ENCODE measurements at regions not wholly inside any gene's neighbourhood (a gene's known extent, or its start where the extent isn't known, plus 50 kb on each side); places are given as distances from the start of the nearest gene placed in this dataset.

DNA sequence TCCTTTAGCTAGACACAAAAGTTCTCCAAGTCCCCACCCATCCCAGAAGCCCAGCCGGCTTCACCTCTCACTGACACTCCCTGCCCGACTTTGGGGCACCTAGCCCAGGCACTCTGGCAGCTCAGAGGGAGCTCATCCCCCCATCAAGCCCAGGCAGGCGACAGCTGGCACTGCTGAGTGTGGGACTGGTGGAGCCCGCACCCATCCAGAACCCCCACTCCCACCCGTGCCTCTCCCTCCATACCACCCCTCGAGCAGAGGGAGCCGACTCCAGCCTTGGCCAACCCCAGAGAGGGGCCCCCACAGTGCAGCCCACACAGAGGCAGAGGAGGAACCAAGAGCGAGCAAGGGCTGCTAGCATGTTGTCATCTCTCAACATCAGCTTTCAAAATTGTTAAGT is 658.6 kb downstream of the AMY1C start:
- in situ Hi-C loops (cut with MboI; ENCODE audit: low sequenced_read_pairs) = no loop called here

DNA sequence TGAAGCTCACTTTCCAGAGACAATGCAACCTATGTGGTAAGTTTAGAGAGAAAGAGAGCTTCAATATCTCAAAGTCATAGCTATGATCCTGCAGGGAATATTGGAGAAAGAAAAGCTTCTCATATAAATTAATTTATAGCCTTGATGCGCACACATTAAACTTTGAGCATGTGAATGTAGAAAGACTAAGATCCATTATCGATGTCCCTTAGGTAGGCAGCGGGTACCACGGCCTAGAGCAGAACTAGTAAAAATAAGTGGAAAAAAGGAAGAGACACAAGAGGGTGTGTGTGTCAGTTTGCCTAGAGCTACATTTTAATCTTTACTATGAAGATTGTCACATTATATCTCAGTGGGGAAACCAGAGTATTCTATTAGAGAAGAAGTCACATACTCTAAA is 685.6 kb downstream of the AMY1C start:
- no peak for DNase-seq (ENCODE audit: low spot score in 2 of 2)
- Histone ChIP-seq H3K9me3 (no peaks in the 10 kb centered on the region), H3K4me1 (no peaks in the 10 kb centered on the region), H3K36me3 (replicated peaks) (no peaks in the 10 kb centered on the region), H3K27me3 (ENCODE audit: low read depth) (no peaks in the 10 kb centered on the region), H3K4me3 (no peak overlapping the region)
- in situ Hi-C loops (cut with MboI; ENCODE audit: low sequenced_read_pairs) = no loop called here

More for the DNA sequence above, 658.6 kb downstream of the AMY1C start:
- Histone ChIP-seq H3K4me1 (no peaks in the 10 kb centered on the region), H3K9me3 (no peaks in the 10 kb centered on the region), H3K27me3 (ENCODE audit: low read depth) (no peaks in the 10 kb centered on the region), H3K4me3 (no peak overlapping the region), H3K36me3 (replicated peaks) (no peaks in the 10 kb centered on the region)
- DNase-seq (ENCODE audit: low spot score in 2 of 2) = no peak

DNA sequence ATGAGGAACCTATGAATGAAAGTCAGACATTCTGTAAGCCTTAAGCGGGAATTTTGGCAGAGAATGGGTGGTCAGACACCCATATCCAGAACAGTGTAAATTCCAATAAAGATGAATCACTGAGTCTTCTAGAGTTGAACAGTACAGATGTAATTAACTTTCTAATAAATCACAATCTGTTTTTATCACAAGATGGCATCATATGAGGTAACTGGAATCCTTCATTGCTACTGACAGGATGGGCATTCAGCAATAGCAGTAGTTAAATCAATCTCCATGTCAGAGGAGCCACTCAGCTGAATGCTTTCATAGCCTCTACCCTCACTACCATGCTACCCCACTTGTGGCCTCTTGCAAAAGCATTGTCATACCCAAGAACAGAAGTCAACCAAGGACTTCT is 690.3 kb downstream of the AMY1C start:
- Histone ChIP-seq H3K4me1 (no peaks in the 10 kb centered on the region), H3K36me3 (replicated peaks) (no peaks in the 10 kb centered on the region), H3K4me3 (no peak overlapping the region), H3K27me3 (ENCODE audit: low read depth) (no peaks in the 10 kb centered on the region), H3K9me3 (no peaks in the 10 kb centered on the region)
- in situ Hi-C loops (cut with MboI; ENCODE audit: low sequenced_read_pairs) = no loop called here
- no peak for DNase-seq (ENCODE audit: low spot score in 2 of 2)

DNA sequence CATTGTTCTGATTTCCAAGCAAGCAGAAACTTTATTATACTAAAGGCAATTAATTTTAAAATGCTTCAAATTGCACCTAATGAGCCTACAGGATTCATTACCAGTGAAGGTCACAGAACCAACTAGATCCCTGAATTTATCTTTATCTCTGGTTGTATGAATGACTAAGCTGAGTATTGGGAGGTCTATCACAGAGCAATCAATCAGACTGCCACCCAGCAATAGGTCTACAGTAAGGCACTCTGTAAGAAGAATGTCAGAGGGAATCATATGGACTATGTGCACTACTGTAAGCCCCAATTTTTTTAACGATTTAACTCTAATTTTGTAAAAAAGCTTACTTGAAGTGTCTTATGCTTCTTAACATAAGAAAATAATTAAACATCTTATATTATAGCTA is 707.0 kb downstream of the AMY1C start:
- Histone ChIP-seq H3K36me3 (replicated peaks) (no peaks in the 10 kb centered on the region), H3K9me3 (no peaks in the 10 kb centered on the region), H3K27me3 (ENCODE audit: low read depth) (no peaks in the 10 kb centered on the region), H3K4me3 (no peak overlapping the region), H3K4me1 (no peaks in the 10 kb centered on the region)
- DNase-seq (ENCODE audit: low spot score in 2 of 2) = no peak
- in situ Hi-C loops (cut with MboI; ENCODE audit: low sequenced_read_pairs) = no loop called here

DNA sequence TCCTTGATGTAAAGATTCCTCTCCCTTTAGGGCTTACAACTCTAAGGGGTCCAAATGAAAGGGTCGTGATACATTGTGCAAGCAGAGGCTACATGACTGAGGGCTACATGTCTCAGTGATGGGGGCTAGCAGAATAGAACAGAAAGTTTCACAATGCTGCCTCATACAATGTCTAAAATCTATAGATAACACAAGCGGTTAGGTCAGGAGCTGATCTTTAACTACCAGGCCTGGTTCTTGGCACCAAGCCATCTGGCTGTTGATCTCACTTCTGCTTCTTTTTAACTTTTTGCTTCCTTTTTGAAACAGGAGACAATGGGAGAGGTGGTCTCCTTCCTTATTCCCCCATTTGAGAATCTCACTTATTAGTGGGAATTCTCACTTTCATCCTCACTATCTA is 710.2 kb downstream of the AMY1C start:
- Histone ChIP-seq H3K27me3 (ENCODE audit: low read depth) (no peaks in the 10 kb centered on the region), H3K36me3 (replicated peaks) (no peaks in the 10 kb centered on the region), H3K9me3 (no peaks in the 10 kb centered on the region), H3K4me3 (no peak overlapping the region), H3K4me1 (no peaks in the 10 kb centered on the region)
- DNase-seq (ENCODE audit: low spot score in 2 of 2) = no peak
- in situ Hi-C loops (cut with MboI; ENCODE audit: low sequenced_read_pairs) = no loop called here

DNA sequence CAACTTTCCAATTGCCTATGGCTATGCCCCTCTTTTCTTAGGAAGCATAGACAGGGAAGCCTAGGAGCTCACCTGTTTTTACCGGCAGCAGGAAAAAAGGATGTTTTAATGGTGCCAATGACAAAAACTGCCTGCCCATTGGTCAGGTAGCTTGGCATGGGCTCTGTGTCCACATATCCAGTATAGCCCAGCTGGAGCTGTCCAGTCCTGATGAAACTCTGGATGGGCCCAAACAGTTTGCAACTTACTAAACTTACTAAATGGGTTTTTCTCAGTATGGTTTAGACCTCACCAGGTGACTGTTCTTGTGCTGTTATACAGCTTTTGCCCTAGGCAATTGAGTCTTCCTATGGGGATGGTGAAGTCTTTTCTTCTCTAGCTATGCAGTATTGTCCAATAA is 711.2 kb downstream of the AMY1C start:
- H3K4me3 ChIP-seq = no peak overlapping the region

DNA sequence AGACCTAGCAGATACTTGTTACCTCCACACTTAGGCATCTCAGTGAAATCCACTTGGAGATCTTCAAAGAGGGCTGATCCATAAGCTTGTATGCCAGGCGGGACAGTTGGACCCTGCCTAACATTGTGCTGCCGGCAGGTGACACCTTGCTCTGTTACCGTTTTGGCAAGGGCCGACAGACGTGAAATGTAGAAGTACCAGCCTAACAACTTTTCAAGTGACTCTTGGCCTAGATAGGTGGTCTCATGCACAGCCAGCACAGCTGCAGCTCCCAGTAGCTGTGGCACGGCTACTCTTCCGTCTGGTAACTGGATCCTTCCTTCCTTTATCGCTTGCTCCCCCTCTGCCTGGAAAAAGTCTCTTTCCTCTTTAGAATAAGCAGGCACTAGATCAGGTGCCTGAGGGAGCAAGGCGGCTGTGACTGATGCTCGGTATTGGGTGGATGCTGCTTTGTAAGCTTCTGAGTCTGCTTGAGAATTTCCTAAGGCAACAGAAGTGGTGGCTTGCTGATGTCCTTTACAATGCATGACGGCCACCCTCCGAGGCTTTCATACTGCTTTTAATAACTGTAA is 713.5 kb downstream of the AMY1C start:
- Histone ChIP-seq H3K4me1 (no peaks in the 10 kb centered on the region), H3K27me3 (ENCODE audit: low read depth) (no peaks in the 10 kb centered on the region), H3K36me3 (replicated peaks) (no peaks in the 10 kb centered on the region), H3K9me3 (no peaks in the 10 kb centered on the region), H3K4me3 (no peak overlapping the region)
- in situ Hi-C loops (cut with MboI; ENCODE audit: low sequenced_read_pairs) = no loop called here
- no peak for DNase-seq (ENCODE audit: low spot score in 2 of 2)

More for the DNA sequence above, 711.2 kb downstream of the AMY1C start:
- no peaks in the 10 kb centered on the region for H3K36me3 ChIP-seq (replicated peaks)
- no peaks in the 10 kb centered on the region for H3K9me3 ChIP-seq
- H3K27me3 ChIP-seq (ENCODE audit: low read depth) = no peaks in the 10 kb centered on the region
- in situ Hi-C loops (cut with MboI; ENCODE audit: low sequenced_read_pairs) = no loop called here
- DNase-seq (ENCODE audit: low spot score in 2 of 2) = no peak
- H3K4me1 ChIP-seq = no peaks in the 10 kb centered on the region

DNA sequence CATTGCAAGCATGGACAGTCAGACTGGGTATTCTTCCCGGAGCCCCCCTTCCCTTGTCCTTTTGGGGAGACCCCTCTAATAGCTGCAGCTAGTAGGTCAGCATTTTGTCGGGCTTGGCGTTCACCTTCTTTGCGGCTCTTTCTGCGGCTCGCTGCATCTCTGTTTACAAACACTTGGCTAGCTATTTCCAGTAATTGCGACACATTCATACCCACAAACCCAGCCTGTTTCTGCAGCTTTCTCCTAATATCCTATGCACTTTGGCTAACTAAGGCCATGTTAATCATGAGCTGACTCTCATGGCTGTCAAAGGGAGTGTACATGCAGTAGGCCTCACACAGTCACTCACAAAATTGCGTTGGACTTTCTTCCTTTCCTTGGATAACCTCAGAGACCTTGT is 716.4 kb downstream of the AMY1C start:
- no peaks in the 10 kb centered on the region for H3K27me3 ChIP-seq (ENCODE audit: low read depth)
- no peaks in the 10 kb centered on the region for H3K9me3 ChIP-seq
- no peaks in the 10 kb centered on the region for H3K4me1 ChIP-seq
- in situ Hi-C loops (cut with MboI; ENCODE audit: low sequenced_read_pairs) = no loop called here
- no peak overlapping the region for H3K4me3 ChIP-seq
- no peaks in the 10 kb centered on the region for H3K36me3 ChIP-seq (replicated peaks)
- no peak for DNase-seq (ENCODE audit: low spot score in 2 of 2)

DNA sequence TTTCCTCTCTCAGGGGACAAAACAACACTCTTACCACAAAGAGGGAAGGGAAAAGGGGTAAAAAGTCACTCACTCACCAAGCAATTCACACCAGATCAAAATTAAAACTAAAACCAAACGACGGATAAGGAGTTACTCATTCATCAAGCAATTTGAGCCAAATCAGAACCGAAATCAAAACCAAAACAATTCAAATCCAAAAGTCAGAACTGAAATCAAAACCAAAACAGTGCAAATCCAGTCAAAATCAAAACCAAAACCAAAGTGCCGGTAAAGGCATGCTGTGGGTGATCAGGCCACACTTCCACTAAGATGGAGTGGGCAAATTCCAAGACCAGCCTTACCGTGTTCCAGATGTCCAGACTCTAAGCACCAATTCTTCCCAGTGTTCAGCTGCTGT is 717.9 kb downstream of the AMY1C start:
- Histone ChIP-seq H3K27me3 (ENCODE audit: low read depth) (no peaks in the 10 kb centered on the region), H3K9me3 (no peaks in the 10 kb centered on the region), H3K36me3 (replicated peaks) (no peaks in the 10 kb centered on the region), H3K4me3 (no peak overlapping the region), H3K4me1 (no peaks in the 10 kb centered on the region)
- DNase-seq (ENCODE audit: low spot score in 2 of 2) = no peak
- in situ Hi-C loops (cut with MboI; ENCODE audit: low sequenced_read_pairs) = no loop called here

DNA sequence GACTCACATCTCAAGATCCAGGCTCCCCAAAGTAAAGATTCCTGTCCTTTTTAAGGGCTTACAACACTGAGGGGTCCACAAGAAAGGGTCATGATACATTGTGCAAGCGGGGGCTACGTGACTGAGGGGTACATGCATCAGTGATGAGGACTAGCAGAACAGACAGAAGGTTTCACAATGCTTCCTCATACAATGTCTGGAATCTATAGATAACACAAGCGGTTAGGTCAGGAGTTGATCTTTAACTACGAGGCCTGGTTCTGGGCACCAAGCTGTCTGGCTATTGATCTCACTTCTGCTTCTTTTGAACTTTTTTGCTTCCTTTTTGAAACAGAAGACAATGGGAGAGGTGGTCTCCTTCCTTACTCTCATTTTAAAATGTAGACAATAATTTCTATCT is 718.6 kb downstream of the AMY1C start:
- no peaks in the 10 kb centered on the region for H3K36me3 ChIP-seq (replicated peaks)
- in situ Hi-C loops (cut with MboI; ENCODE audit: low sequenced_read_pairs) = no loop called here
- H3K9me3 ChIP-seq = no peaks in the 10 kb centered on the region
- no peaks in the 10 kb centered on the region for H3K27me3 ChIP-seq (ENCODE audit: low read depth)
- no peak for DNase-seq (ENCODE audit: low spot score in 2 of 2)
- H3K4me3 ChIP-seq = no peak overlapping the region
- no peaks in the 10 kb centered on the region for H3K4me1 ChIP-seq

DNA sequence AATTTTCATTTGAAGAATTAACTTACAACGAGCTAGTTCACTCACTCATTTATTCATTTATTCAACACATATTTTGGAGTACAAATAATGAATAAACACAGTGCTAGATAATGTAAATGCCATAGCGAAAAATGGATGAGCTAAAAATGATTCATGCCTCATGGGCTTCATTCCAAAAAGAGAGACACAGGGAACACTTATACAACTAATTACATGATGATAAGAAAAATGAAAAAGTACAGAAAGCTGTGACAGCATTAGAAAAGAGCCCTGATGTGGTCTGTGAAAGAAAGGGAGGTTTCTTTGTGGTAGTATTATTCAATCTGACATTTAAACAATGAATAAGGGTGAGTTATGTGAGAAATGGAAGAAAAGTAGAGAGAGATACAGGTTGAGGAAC is 726.4 kb downstream of the AMY1C start:
- no peaks in the 10 kb centered on the region for H3K4me1 ChIP-seq
- in situ Hi-C loops (cut with MboI; ENCODE audit: low sequenced_read_pairs) = no loop called here
- H3K4me3 ChIP-seq = no peak overlapping the region
- no peaks in the 10 kb centered on the region for H3K36me3 ChIP-seq (replicated peaks)
- H3K27me3 ChIP-seq (ENCODE audit: low read depth) = no peaks in the 10 kb centered on the region
- H3K9me3 ChIP-seq = no peaks in the 10 kb centered on the region
- DNase-seq (ENCODE audit: low spot score in 2 of 2) = no peak

DNA sequence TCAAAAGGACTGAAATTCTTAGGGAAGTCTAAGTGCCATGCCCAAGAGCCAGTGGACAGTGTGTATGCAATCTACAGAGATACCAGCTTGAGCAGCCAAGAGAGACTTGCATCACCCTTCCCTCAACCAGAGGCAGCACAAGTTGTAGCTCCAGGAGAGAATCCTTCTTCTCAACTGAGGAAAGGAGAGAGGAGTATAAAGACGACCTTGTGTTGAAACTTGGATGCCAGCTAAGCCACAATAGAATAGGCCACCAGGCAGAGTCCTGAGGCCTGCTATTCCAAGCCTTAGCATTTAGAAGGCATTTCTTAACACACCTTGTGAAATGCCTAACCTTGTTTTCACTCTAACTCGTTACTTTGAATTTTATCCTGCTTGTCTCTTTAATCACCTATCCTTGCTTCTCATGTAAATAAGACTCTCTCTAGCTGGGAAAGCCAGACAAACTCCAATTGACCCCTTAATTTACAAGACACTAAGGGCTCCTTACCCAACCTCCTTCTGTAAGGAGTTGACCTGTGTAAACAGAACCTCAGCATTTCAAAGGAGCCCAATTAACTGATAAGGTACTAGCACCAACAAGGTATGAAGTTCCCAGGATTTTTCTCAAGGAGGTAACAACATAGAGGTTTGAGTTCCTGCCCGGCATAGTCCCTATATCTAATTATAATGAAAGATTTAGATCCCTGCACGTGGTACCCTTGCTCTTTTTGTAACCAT is 738.8 kb downstream of the AMY1C start:
- H3K9me3 ChIP-seq = no peaks in the 10 kb centered on the region
- H3K4me1 ChIP-seq = no peaks in the 10 kb centered on the region
- in situ Hi-C loops (cut with MboI; ENCODE audit: low sequenced_read_pairs) = no loop called here
- H3K4me3 ChIP-seq = no peak overlapping the region
- H3K36me3 ChIP-seq (replicated peaks) = no peaks in the 10 kb centered on the region
- H3K27me3 ChIP-seq (ENCODE audit: low read depth) = no peaks in the 10 kb centered on the region
- DNase-seq (ENCODE audit: low spot score in 2 of 2) = no peak

DNA sequence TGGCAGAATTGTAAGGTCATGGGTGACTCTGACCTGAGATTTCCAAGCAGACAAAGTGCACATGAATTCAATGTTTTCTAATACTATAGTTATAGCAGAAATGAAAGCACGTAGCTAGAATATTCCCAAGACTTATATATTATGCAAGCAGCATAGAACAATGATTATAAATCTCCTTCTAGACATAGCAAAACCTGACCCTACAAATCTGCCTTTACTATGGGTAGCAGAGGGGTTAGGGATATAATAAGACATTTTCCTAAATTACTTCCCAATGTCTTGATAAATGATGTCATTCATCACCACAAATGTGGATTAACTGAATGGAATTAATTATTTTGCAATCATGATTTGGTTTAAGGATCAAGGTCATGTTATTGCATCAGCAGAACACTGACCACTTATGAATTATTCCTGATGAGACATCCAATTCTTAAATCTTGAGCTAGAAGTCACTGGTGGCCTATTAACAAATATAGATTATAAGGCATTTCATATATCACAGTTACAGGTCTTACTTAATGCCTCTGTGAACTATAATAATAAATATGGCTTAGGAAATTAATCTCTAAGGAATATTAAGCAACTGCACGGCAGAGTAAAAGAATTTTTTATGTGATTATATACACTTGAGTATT is 776.6 kb downstream of the AMY1C start:
- Histone ChIP-seq H3K27me3 (ENCODE audit: low read depth) (no peaks in the 10 kb centered on the region), H3K36me3 (replicated peaks) (no peaks in the 10 kb centered on the region), H3K4me1 (no peaks in the 10 kb centered on the region), H3K4me3 (no peak overlapping the region), H3K9me3 (no peaks in the 10 kb centered on the region; the same call in 1 of the 2 replicates)
- no peak for DNase-seq (ENCODE audit: low spot score in 2 of 2)
- in situ Hi-C loops (cut with MboI; ENCODE audit: low sequenced_read_pairs) = no loop called here

DNA sequence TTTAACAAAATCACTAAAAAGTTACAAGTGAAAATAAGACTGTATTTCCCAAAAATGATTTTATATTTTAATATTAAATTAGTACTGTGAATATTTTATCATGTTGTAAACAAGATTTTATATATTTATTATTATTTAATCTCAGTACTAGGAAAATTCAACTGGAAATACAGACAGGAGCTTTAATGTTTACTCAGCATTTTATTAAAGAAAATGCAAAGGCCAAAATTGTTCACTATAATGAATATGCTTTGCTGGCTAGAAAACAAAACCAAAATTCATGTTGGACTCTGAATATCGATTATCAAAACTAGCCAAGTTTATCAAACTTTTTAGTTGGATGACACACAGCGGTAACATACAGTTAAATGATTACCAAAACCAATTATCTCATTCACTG is 782.3 kb downstream of the AMY1C start:
- in situ Hi-C loops (cut with MboI; ENCODE audit: low sequenced_read_pairs) = no loop called here
- Histone ChIP-seq H3K4me3 (no peak overlapping the region), H3K36me3 (replicated peaks) (no peaks in the 10 kb centered on the region), H3K27me3 (ENCODE audit: low read depth) (no peaks in the 10 kb centered on the region), H3K9me3 (no peaks in the 10 kb centered on the region; the same call in 1 of the 2 replicates), H3K4me1 (no peaks in the 10 kb centered on the region)
- no peak for DNase-seq (ENCODE audit: low spot score in 2 of 2)

All from HAP-1 (cell line).